Mammary epithelial cell (primary cell): ENCODE measurements at regions not wholly inside any gene's neighbourhood (a gene's known extent, or its start where the extent isn't known, plus 50 kb on each side); places are given as distances from the start of the nearest gene placed in this dataset.

ENCODE experiments used
- CTCF ChIP-seq, 2 donors: IDR thresholded peaks in 1 of 2; conservative IDR thresholded peaks in 1 of 2; 2 replicates each; pipeline ENCODE4 v1.5.1; 2011 to 2012; ENCODE audit warnings: inconsistent platforms in 2 of 2, low read length in 2 of 2, mild to moderate bottlenecking in 2 of 2, control low read depth in 1 of 2, low read depth in 1 of 2; ENCODE audit not compliant: insufficient read depth in 1 of 2; ENCODE audit errors: extremely low read depth in 1 of 2
- EZH2 ChIP-seq: IDR thresholded peaks from 2 replicates; pipeline ENCODE4 v1.6.1; 2012; ENCODE audit warnings: low read length, inconsistent platforms, borderline replicate concordance

- TF ChIP-seq EZH2 (no peak), CTCF (conservative IDR thresholded peaks at IDR 0.05 in 1 of 2, IDR thresholded peaks at IDR 0.05 in 1 of 2; ENCODE audit: extremely low read depth in 1 of 2, insufficient read depth in 1 of 2, low read depth in 1 of 2, low read length in 2 of 2) (no peak)
Measured at GRCh38 chr3:22199095-22199494, 448.1 kb upstream of the ZNF385D start.
